OCI-M2 (cell line): ENCODE measurements at regions not wholly inside any gene's neighbourhood (a gene's known extent, or its start where the extent isn't known, plus 50 kb on each side); places are given as distances from the start of the nearest gene placed in this dataset.
"Not testable (repeated sequence)": the region's sequence is repeated elsewhere in the genome, so short reads cannot be mapped to it uniquely, and the experiment has no call there.

ENCODE experiments used
- DNase-seq: peaks from one replicate; lab custom pipeline; 2025; ENCODE audit not compliant: unreplicated experiment; lab: John Stamatoyannopoulos, UW

DNA sequence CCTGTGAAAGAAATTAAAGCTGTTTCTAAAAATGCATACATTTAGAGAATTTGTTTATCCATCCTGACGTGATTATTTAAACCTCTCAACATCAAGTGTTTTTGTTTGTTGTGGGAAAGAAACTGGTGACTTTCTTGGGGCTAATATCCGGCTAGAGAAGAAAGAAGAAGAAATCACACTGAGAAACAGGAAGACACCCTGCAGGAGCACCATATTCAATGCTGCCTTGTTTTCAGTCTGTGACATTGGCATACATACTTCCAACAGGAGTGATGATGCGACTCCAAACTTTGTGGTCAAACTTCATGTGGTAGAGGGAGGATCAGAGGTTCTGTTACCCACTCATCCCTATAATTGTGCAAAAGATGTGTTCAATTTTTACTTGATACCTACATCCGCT lies 997.6 kb upstream of the CITED2 start:
- DNase-seq, result no peak

DNA sequence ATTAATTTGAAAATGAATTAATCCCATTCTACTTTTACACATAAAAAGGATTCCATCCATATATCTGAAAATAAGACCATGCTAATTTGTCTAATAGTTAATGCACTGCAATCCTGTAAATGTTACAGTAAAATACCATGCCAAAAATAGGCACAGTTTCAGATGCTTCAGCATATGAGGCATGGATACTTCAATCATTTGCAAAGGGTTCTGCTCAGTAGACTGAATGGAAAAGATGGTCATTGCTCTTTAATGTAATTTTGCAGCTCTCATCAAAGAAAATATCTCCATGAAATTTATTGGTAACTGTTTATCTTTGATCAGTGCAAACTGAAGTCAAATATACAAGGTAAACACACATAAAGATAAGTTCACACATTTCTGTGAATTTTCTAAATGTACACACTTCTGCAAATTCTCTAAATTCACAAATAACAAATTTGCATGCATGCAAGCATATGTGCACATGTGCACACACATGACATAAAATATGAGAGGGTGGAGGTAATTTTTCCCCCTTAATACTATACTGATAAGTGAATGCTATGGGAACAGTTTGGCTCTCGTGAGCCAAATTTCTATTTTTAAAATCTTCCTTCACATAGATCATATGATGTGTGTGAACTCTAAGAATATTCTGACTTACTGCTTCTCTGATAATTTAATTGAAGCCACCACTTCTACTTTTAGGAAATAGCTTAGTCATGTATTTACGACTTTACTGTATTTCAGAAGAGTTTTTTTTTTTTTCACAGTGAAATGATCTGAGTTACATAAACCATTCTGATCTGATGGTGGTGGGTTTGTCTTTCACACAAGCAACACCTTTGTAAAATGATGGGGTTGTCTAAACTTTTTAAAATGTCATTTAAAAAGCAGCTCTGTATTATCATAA lies 996.8 kb upstream of the CITED2 start:
- DNase-seq, result no peak

DNA sequence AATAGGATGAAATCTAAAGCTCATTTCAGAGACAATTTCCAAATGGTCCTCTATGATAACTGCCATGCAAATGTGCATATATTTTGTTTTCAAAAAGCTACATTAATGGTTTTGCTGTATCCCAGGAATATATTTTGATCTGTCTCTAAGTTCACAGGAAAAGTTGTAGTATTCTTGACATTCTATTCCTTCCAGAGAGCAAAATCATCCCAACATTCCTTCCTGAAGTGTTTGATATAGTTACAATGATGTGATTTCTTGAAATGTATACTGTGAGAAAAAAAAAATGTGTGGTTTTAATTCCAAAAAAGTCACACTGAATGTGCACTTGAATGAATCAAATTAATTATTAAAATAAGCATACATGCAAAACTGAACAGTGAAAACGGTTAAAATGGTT lies 996.0 kb upstream of the CITED2 start:
- no peak for DNase-seq

DNA sequence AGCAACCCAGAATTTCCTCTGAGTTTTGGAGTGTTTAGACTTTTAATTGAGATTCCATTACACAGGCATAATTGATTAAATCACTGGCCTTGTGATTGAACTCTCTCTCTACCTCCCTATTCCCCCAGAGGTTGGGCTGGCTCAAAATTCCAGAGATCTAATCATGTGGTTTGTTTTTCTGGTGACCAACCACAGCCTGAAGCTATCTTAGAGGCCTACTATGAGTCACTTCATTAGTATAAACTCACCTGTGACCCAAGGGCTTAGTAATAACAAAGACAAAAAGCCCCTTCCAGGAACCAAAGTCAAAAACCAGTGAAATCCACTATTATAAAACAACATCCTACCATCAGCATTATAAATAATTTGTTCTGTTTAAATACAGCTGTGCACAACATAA lies 992.5 kb upstream of the CITED2 start:
- no peak for DNase-seq

DNA sequence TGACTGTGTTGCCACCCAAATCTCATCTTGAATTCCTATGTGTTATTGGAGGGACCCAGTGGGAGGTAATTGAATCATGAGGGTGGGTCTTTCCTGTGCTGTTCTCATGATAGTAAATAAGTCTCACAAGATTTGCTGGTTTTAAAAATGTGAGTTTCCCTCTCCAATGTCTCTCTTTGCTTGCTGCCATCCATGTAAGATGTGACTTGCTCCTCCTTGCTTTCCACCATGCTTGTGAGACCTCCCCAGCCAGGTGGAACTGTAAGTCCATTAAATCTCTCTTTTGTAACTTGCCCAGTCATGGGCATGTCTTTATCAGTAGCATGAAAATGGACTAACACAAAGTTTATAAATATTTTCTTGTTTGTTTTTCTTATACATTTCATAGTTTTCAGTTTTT lies 990.5 kb upstream of the CITED2 start:
- no peak for DNase-seq

DNA sequence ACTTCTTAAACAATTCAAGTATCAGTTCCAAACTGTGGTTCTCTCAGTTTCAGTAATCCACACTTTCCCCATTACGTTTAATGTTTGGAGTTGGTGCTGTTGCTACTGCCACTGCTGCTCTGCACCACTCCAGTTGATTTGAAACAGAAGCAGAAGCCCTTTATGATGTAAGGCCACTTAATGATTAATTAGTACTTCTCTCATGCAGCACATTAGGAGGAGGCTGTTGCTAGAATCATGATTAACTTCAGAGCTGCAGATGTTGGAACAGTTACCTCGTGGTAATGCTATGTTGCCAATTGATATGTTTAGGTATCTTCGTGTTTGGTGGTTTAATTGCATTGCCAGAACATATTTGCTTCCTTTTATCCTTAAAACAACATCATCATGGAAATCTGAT lies 986.2 kb upstream of the CITED2 start:
- DNase-seq, result no peak

DNA sequence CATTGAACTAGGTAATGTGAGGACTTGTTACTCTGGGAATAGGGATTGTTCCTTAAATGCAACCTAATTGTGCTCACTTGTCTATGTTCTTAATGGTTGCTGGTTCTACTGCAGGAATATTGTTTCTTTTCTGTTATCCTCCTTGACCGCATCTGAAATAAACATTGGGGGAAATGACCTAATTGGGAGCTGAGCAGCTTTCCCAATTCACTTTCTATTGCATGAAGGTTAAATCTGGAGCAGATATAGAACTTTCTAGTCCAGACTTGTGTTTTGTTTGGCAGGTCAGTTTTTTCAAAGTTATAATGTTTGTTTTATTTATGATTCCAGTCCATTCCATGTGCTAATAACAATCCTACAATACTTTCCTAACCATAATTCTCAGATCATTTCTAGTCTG lies 981.0 kb upstream of the CITED2 start:
- DNase-seq, result no peak

DNA sequence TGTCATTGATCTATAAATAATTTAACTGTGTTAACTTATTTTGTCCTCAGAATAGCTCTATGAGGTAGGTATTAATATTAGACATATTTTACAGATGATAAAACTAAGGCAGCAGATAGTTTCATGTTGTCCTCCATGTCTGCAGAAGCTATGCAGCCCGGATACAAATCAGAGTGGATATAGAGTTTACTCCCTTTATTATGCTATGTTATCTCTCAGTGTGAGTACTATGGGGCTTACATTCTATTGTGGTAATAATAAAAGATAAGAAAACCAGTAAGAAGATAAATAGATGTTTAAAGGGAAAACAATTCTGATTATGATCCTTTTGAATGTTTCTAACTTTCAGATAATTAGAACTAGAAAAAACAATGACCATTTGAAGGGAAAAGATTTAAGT lies 979.8 kb upstream of the CITED2 start:
- DNase-seq, result no peak

DNA sequence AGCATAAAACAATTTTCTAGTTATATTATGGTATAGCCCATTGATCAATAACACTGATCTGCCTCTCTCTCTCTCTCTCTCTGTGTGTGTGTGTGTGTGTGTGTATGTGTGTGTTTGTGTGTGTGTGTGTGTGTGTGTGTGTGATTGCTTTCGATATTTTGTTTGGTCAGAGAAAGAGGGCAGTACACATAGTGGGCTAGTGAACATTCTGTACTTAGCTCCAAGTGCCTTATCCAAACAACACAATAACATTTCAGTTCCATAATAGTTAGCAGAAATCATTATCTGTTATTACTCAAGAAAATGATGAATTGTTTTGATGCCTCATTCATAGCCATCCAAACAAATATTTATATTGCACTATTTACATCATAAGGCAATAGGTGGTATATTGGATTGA lies 979.1 kb upstream of the CITED2 start:
- no peak for DNase-seq

DNA sequence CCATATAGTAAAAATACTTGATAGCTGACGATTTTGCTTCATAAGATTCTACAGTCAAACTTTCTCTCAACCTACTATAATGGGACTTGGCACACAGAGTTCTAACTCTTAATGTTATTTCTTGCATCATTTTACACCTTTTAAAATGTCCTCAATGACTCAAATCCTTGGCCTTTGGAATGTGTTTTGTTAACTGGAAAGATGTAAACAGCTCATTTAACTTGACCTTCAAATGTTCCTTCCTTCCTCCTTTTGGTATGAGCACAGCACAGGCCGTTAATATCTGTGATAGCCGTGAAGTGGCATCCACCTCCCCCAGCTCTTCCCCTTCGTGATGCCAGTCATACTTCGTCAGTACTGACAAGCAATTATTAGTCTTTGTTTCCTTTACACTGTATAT lies 972.0 kb upstream of the CITED2 start:
- DNase-seq, result no peak

DNA sequence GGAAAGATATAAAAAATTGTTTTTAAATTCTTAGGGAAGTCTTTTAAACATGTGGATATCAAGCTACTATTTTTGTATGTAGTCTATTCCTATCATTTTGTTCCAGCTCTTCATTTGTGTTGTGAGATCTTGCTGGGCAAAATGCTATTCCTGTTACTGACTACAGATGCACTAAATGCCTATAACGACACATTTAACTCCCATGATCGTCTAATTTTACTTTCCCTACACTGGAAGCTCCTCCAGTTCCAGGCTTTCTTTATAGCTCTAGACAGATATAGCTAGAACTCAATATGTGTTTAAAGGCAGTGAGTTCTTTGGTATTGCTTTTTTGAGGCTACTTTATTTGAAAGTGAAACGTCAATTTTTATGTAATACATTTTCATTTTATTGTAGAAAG lies 971.5 kb upstream of the CITED2 start:
- no peak for DNase-seq

DNA sequence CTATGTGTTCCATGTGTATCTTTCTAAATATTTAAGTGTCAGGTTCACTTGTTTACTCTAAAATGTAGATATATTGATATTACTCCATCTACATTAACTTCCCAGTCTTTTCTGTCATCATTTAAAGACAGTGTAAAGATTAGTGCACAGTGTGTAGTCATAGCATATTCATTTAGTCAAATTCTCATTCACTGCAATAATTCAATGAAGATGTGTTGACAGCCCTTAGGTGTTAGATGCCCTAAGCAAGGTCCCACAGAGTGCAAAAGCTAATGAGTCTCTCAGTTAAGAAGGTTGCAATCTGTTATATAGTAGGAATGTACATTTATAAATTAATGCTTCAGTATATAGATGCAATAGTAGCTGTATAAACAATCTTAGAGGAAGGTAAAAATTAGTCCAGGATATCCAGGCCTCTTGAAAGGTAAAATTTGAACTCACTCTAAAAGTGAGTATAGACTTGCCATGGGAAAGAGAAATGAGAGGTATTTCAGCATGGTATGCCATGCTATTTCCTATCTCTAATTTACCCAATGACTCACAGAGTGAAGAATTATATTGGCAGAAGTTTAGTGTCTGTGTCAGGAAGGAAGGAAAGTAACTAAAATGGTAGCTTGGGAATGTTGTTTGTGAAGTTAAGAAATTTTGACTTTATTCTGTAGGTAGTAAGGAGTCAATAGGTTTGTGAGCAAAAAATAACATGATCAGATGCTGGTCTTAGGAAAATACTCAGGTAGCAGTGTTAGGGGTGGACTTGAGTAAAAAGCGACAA lies 969.9 kb upstream of the CITED2 start:
- DNase-seq, result no peak

DNA sequence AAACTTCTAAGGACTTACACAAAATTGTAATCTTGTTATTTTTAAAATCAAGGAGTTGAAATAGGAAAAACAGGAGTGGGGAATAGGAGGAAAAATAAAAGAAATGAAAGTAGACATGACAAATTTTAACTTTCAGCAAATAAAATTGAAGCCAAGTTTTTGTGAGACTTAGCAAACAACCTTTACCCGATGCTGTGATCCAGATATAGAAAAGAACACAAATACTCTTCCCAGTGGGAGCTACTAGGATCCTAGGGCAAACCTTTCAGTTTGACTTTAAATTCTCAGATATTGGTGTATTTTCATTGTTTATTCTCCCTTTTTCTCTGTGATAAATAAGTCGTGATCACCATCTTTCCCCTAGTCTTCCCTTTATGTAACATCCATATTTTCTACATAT lies 968.7 kb upstream of the CITED2 start:
- no peak for DNase-seq

DNA sequence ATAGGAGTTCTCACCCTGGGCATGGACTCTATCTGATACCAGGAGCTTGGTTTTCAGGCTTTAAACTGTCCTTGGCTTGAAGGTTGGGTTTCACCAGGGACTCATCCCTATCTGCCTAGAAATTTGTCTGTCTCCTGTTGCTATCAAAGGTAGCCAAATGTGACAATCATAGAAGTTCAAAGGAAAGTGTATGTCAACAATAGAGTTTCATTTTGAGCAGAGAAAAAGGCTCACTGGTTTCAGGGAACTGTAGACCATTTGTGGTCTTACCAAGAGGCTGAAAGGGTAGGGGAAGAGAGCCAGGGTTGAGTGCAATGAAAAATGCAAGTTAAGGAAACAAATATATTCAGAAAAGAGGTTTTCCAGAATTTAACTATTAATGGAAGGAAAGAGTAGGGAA lies 966.8 kb upstream of the CITED2 start:
- DNase-seq, result no peak

DNA sequence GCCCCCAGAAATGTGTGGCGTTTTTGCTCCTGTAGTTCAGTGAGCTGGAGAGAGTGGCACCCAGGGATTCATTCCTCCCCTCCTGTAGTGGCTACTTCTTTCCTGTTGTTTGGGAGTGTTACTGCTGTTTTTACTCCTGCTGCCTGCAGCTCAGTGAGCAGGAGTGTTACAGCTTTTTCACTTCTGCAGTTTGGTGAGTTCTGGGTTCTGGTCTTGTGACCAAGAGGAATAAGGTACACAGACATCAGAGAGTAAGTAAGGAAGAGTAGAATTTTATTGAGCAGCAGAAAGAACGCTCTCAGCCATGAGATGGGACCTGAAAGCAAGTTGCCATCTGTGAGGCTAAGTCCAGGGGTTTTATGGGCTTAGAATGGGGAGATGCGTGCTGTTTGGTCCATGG lies 966.3 kb upstream of the CITED2 start:
- no peak for DNase-seq

DNA sequence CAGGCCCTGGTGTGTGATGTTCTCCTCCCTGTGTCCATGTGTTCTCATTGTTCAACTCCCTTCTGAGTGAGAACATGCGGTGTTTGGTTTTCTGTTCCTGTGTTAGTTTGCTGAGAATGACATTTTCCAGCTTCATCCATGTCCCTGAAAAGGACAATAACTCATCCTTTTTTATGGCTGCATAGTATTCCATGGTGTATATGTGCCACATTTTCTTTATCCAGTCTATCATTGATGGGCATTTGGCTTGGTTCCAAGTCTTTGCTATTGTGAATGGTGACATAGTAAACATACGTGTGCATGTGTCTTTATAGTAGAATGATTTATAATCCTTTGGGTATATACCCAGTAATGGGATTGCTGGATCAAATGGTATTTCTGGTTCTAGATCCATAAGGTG lies 964.6 kb upstream of the CITED2 start:
- not testable (repeated sequence) for DNase-seq

DNA sequence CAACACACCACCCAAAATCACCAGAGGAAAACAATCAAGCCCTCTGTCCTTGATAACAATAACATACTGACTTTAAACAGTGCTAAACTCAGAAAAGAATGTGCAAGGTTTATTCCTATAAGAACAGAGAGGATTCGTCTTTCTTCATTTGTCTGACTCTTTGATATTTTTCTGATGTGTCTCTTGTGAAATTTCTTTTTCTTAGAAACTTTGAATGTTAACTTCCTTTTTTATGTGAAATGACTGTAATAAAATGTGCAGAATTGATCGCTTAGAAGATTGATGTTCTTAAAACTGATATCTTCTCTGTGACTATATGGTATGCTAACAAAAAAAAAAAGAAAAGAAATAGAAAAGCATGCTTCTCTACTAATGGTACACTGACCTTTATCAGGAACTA lies 947.4 kb upstream of the CITED2 start:
- DNase-seq, result no peak

DNA sequence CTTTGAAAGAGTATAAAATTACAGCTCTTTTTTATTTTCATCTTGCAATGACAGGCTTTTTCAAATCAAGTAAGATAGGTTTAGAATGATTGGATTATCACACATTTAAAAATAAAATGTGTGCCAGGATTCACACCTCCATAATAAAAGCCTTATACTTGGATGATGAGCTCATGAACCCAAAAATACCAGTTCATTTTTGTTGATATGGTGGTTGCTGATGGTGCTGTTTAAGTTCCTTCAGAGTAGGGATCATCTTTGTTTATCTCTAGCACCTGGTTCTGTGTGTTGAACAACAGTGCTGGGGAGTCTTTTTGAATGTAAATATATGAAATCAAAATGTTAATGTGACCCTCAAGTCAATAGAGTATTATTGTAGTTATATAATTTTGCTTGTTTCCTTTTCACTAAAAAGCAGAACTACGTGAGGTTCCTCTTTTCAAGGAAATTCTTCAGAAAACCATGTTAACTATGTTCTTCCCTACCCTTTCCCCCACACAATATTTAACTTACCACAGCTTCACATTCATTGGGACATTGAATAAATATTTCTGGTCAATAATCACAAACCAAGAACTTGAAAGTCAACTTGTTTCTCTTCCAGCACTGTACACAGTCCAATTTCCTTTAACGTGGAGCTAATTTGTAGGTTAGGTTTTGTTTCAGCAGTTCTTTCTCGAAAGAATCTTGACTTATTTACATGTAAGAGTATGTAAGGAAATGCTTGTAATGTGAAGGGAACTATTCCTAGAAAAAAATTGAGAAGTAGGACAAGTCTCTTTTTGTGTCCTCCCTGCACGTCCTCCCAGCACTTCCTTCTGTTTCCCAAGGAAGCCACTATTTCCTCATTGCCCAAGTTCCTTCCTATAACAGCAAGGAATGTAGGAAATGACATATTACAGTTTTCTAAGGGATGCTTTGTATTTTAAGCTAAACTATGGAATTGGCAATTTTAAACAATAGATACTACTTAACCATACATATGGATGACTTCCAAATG lies 945.9 kb upstream of the CITED2 start:
- DNase-seq, result no peak

DNA sequence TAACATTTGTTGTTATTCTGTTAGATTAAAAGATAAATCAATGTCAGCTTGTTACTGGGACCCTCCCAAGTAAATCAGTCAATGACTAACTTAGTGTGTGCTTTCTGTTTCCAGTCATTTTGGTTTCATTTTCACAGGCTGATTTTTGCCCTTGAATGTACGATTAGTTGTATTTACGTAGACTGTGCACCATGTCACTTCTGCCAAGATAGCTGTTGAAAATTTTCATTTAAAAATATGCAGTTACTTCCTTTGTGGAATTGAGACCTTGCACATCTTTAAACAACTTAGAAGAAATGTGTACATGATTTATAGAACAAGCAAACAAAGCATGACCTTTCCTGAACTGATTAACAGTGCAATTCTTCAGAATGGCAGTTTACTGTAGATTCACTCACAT lies 944.8 kb upstream of the CITED2 start:
- no peak for DNase-seq

DNA sequence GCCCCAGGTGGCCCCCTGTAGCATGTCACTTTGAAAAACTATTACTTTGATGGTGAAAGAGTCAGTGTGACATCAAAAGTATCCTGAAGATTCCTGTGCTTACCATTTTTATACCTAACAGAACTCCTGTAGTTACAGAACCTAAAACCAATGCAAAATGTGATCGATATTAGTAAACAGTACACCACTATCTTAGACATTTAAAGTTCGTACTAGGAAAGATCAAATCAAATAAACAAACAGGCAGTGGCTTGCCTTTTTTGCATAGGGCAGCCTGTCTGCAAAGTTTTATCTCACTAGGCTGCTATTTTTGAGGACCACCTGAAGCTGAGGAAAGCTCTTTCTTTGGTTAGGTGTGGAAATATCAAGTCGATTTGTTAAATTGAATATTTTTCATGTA lies 944.0 kb upstream of the CITED2 start:
- DNase-seq, result no peak

DNA sequence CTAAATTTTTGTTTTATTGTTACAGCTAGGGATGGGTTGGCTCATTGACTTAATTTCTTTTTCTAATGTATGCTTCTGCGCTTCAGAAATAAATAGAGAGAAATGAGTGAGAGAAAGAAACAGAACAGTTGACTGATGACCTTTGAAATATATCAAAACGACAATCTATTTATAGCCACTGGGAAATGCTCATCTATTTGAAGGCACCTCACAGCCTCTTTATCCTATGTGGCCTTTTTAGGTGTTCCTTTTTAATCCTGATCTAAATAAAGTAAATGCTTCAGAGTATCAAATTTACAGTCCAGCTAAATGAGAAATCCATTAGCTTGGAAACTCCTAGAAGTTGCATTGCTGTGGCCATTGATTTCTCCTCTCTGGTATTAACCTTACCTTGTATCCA lies 943.5 kb upstream of the CITED2 start:
- no peak for DNase-seq
